GM12878 (cell line): ENCODE measurements at regions not wholly inside any gene's neighbourhood (a gene's known extent, or its start where the extent isn't known, plus 50 kb on each side); places are given as distances from the start of the nearest gene placed in this dataset.

Experiments used
- CEBPB ChIP-seq, 2 experiments: fragments of 150-350 bp in 1 of 2; IDR thresholded peaks; 2 replicates each; pipeline ENCODE4 v1.6.1; 2012 to 2014; ENCODE audit warnings: low read depth in 2 of 2, low read length in 2 of 2, borderline replicate concordance in 1 of 2, inconsistent platforms in 1 of 2
- CREB1 ChIP-seq: IDR thresholded peaks from 2 replicates; pipeline ENCODE4 v1.6.1; 2012; ENCODE audit warnings: low read depth, mild to moderate bottlenecking, inconsistent platforms
- CREM ChIP-seq: IDR thresholded peaks from 2 replicates; pipeline ENCODE4 v1.6.1; 2014; ENCODE audit warnings: antibody characterized with exemption, low read depth
- ETV6 ChIP-seq, 2 experiments: fragments of 450-650 bp in 1 of 2; IDR thresholded peaks in 1 of 2; conservative IDR thresholded peaks in 1 of 2; 2 replicates each; pipeline ENCODE4 v1.6.1; 2014; ENCODE audit warnings: antibody characterized with exemption in 1 of 2, borderline replicate concordance in 1 of 2, low read depth in 1 of 2, mild to moderate bottlenecking in 1 of 2, moderate library complexity in 1 of 2
- EZH2 ChIP-seq: IDR thresholded peaks from 2 replicates; pipeline ENCODE4 v1.6.1; 2012; ENCODE audit warnings: low read depth, mild to moderate bottlenecking, control low read depth, inconsistent platforms, low read length, borderline replicate concordance; ENCODE audit not compliant: control insufficient read depth
- POLR2A ChIP-seq: IDR thresholded peaks from 2 replicates; pipeline ENCODE4 v1.6.1; 2011; ENCODE audit warnings: low read depth, mild to moderate bottlenecking, low read length
- POLR2AphosphoS5 ChIP-seq: IDR thresholded peaks from 2 replicates; pipeline ENCODE4 v1.6.1; 2011; ENCODE audit warnings: mild to moderate bottlenecking, low read length, inconsistent platforms
- SMAD1 ChIP-seq: fragments of 450-650 bp; IDR thresholded peaks from 2 replicates; pipeline ENCODE4 v1.6.1; 2018; ENCODE audit warnings: mild to moderate bottlenecking, low read depth; ENCODE audit not compliant: partially characterized antibody
- SRF ChIP-seq, 2 experiments: IDR thresholded peaks; 2 replicates each; pipeline ENCODE4 v1.6.1; 2011; ENCODE audit warnings: low read depth in 2 of 2, low read length in 2 of 2, mild to moderate bottlenecking in 1 of 2, moderate library complexity in 1 of 2
- YY1 ChIP-seq: IDR thresholded peaks from 2 replicates; pipeline ENCODE4 v1.6.1; 2011; ENCODE audit warnings: low read depth, mild to moderate bottlenecking, low read length
- TF ChIP-seq, protein P1 (sequence below): fragments of 450-650 bp; IDR thresholded peaks from 2 replicates; pipeline ENCODE4 v1.6.1; 2017; ENCODE audit warnings: low read depth, mild to moderate bottlenecking, moderate library complexity

DNA sequence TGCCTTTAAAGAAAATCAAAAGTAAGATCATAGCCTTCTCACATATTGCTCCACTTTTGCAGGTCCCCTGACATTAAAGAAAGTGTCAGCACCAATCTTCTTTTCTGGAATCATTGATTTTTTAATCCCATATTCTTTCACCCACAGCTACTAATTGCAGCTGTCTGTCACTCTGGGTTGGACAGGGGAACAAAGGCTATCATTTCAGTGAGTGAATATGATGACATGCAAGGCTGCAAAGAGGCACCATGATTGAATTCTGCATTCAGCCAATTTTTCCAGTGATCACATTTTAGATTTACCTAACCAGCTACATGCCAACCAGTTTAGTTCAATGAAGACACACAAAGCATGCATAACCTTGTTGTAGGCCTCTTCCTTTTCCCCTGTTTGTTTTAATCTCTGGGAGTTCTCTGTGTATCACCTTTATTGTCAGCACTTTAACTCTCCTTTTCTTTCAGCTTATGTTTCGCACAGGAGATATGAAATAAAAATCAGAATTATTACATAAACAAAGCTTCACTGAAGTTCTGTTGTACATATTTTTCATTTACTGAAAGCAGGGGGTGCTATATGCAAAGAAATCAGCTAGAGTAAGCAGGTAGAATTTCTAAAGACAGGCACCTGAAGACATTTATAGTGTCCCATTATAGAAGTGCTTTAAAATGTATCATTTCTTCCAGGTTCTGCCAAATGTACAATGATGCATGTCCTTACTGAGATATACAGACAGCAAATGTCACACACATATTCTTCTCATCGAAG lies 584.8 kb downstream of the PLA2G4A start:
- TF ChIP-seq CREM: no peak
- TF ChIP-seq SRF (IDR thresholded peaks at IDR 0.05; ENCODE audit: low read depth in 2 of 2, low read length in 2 of 2): no peak
- no peak for TF ChIP-seq CREB1
- no peak for TF ChIP-seq CEBPB (IDR thresholded peaks at IDR 0.05; ENCODE audit: borderline replicate concordance in 1 of 2, low read depth in 2 of 2, low read length in 2 of 2)
- no peak for TF ChIP-seq EZH2
- TF ChIP-seq, protein P1, sequence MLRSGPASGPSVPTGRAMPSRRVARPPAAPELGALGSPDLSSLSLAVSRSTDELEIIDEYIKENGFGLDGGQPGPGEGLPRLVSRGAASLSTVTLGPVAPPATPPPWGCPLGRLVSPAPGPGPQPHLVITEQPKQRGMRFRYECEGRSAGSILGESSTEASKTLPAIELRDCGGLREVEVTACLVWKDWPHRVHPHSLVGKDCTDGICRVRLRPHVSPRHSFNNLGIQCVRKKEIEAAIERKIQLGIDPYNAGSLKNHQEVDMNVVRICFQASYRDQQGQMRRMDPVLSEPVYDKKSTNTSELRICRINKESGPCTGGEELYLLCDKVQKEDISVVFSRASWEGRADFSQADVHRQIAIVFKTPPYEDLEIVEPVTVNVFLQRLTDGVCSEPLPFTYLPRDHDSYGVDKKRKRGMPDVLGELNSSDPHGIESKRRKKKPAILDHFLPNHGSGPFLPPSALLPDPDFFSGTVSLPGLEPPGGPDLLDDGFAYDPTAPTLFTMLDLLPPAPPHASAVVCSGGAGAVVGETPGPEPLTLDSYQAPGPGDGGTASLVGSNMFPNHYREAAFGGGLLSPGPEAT: no peak
- no peak for TF ChIP-seq ETV6 (conservative IDR thresholded peaks at IDR 0.05 in 1 of 2, IDR thresholded peaks at IDR 0.05 in 1 of 2; ENCODE audit: borderline replicate concordance in 1 of 2, low read depth in 1 of 2)
- TF ChIP-seq YY1: no peak
- no peak for TF ChIP-seq POLR2AphosphoS5
- TF ChIP-seq SMAD1: no peak
- no peak for TF ChIP-seq POLR2A
